H1 (cell line): ENCODE measurements at regions not wholly inside any gene's neighbourhood (a gene's known extent, or its start where the extent isn't known, plus 50 kb on each side); places are given as distances from the start of the nearest gene placed in this dataset.

Source experiments
- CTCF ChIA-PET: fragments of 300-600 bp; sonication (Branson Sonifier 250); formaldehyde crosslinking; loops from one replicate; lab custom pipeline; 2021; ENCODE audit not compliant: partially characterized antibody; lab: Charles Lee
- POLR2A ChIA-PET: fragments of 300-600 bp; sonication (Branson Sonifier 250); formaldehyde crosslinking; loops from one replicate; lab custom pipeline; 2021; ENCODE audit warnings: inconsistent platforms; ENCODE audit not compliant: partially characterized antibody; lab: Charles Lee
- DNase-seq, 2 experiments: peaks; one replicate each; pipeline versions ENCODE4 v3.0.0 to v3.0.0-alpha.2; 2010 to 2022; ENCODE audit warnings: low spot score in 2 of 2, low read depth in 1 of 2, mixed read lengths in 1 of 2
- FAIRE-seq: peaks from 2 replicates; lab custom pipeline; 2011; peaks lifted over from hg19 to GRCh38; lab: Jason Lieb, UNC
- H2AFZ ChIP-seq: 2 replicates; pipeline ENCODE4 v1.8.1; 2012; ENCODE audit warnings: low read length, inconsistent platforms
- H2AK5ac ChIP-seq: 2 replicates; pipeline ENCODE4 v1.6.1; 2013; ENCODE audit warnings: low read depth, low read length
- H2BK120ac ChIP-seq: replicated peaks from 2 replicates; pipeline ENCODE3; 2013; ENCODE audit warnings: low read depth, low read length, inconsistent platforms
- H2BK12ac ChIP-seq: 2 replicates; pipeline ENCODE4 v1.6.1; 2013; ENCODE audit warnings: low read depth, low read length
- H2BK15ac ChIP-seq: 2 replicates; pipeline ENCODE4 v1.6.1; 2013; ENCODE audit warnings: low read length
- H2BK20ac ChIP-seq: 2 replicates; pipeline ENCODE4 v1.6.1; 2013; ENCODE audit warnings: low read length
- H2BK5ac ChIP-seq: 2 replicates; pipeline ENCODE4 v1.6.1; 2013; ENCODE audit warnings: low read depth, low read length
- H3K14ac ChIP-seq: 2 replicates; pipeline ENCODE4 v1.6.1; 2013; ENCODE audit warnings: inconsistent platforms; ENCODE audit not compliant: insufficient read length
- H3K18ac ChIP-seq: 2 replicates; pipeline ENCODE4 v1.6.1; 2013; ENCODE audit warnings: low read length; ENCODE audit errors: extremely low read depth
- H3K23ac ChIP-seq: 2 replicates; pipeline ENCODE4 v1.6.1; 2013; ENCODE audit warnings: inconsistent platforms; ENCODE audit not compliant: insufficient read length
- H3K23me2 ChIP-seq: 2 replicates; pipeline ENCODE4 v1.6.1; 2013; ENCODE audit warnings: low read depth, low read length
- H3K27ac ChIP-seq: 2 replicates; pipeline ENCODE4 v1.6.1; 2011; ENCODE audit warnings: low read depth, low read length, inconsistent platforms
- H3K27me3 ChIP-seq, 4 experiments: replicated peaks in 1 of 4; 1 replicate in 1 of 4; 2 replicates in 3 of 4; pipeline versions ENCODE4 v1.6.1 to v1.8.1; 2011 to 2013; ENCODE audit warnings: low read length in 3 of 4, mild to moderate bottlenecking in 3 of 4, inconsistent platforms in 2 of 4, mixed read lengths in 2 of 4, moderate library complexity in 1 of 4; ENCODE audit not compliant: control insufficient read depth in 3 of 4, insufficient read depth in 3 of 4; ENCODE audit errors: extremely low read depth in 1 of 4
- H3K36me3 ChIP-seq, 4 experiments: 2 replicates each; pipeline versions ENCODE4 v1.6.1 to v1.8.1; 2011 to 2013; ENCODE audit warnings: mild to moderate bottlenecking in 4 of 4, low read length in 3 of 4, moderate library complexity in 2 of 4, control low read depth in 1 of 4, inconsistent platforms in 1 of 4; ENCODE audit not compliant: insufficient read depth in 4 of 4, control insufficient read depth in 2 of 4
- H3K4ac ChIP-seq: replicated peaks from 2 replicates; pipeline ENCODE3; 2013; ENCODE audit warnings: low read length, low read depth, mixed read lengths, inconsistent platforms; ENCODE audit not compliant: insufficient read length
- H3K4me1 ChIP-seq, 4 experiments: replicated peaks in 1 of 4; 1 replicate in 1 of 4; 2 replicates in 3 of 4; pipeline versions ENCODE4 v1.6.1 to v1.8.1; 2011 to 2013; ENCODE audit warnings: low read length in 3 of 4, inconsistent platforms in 2 of 4, mixed read lengths in 1 of 4; ENCODE audit not compliant: insufficient read depth in 4 of 4, control insufficient read depth in 3 of 4
- H3K4me2 ChIP-seq, 2 experiments: 2 replicates each; pipeline versions ENCODE4 v1.6.1 to v1.8.1; 2011 to 2013; ENCODE audit warnings: low read depth in 2 of 2, low read length in 2 of 2, control low read depth in 1 of 2, inconsistent platforms in 1 of 2, mild to moderate bottlenecking in 1 of 2; ENCODE audit not compliant: insufficient read depth in 1 of 2
- H3K4me3 ChIP-seq, 4 experiments: fragments of 200-600, 300-600 bp in 1 of 4; sonication (generic), shearing (Covaris generic), sonication (Bioruptor Twin) in 1 of 4; 2 replicates each; pipeline versions ENCODE4 v1.5.1 to v1.8.1; 2011 to 2016; ENCODE audit warnings: low read length in 4 of 4, low read depth in 3 of 4, control low read depth in 2 of 4, inconsistent platforms in 2 of 4, mild to moderate bottlenecking in 2 of 4, mixed read lengths in 1 of 4, moderate library complexity in 1 of 4; ENCODE audit not compliant: insufficient read depth in 2 of 4; ENCODE audit errors: extremely low read depth in 1 of 4
- H3K56ac ChIP-seq: replicated peaks from 2 replicates; pipeline ENCODE3; 2013; ENCODE audit warnings: low read depth, mild to moderate bottlenecking, mixed read lengths, low read length, inconsistent platforms; ENCODE audit not compliant: insufficient read length
- H3K79me1 ChIP-seq: 2 replicates; pipeline ENCODE4 v1.6.1; 2013; ENCODE audit warnings: low read depth, low read length, control low read depth
- H3K79me2 ChIP-seq, 2 experiments: 2 replicates each; pipeline versions ENCODE4 v1.6.1 to v1.8.1; 2012 to 2013; ENCODE audit warnings: low read length in 2 of 2, mild to moderate bottlenecking in 2 of 2, inconsistent platforms in 1 of 2; ENCODE audit not compliant: insufficient read depth in 2 of 2, control insufficient read depth in 1 of 2
- H3K9ac ChIP-seq, 4 experiments: replicated peaks in 1 of 4; 1 replicate in 1 of 4; 2 replicates in 3 of 4; pipeline versions ENCODE4 v1.6.1 to v1.8.1; 2011 to 2013; ENCODE audit warnings: low read depth in 3 of 4, low read length in 3 of 4, control low read depth in 2 of 4, mild to moderate bottlenecking in 2 of 4, moderate library complexity in 2 of 4, inconsistent platforms in 1 of 4; ENCODE audit errors: extremely low read depth in 1 of 4
- H3K9me3 ChIP-seq, 2 experiments: 2 replicates each; pipeline versions ENCODE4 v1.6.1 to v1.8.1; 2012 to 2013; ENCODE audit warnings: mild to moderate bottlenecking in 2 of 2, moderate library complexity in 2 of 2, control low read depth in 1 of 2, inconsistent platforms in 1 of 2, low read depth in 1 of 2, low read length in 1 of 2, mixed read lengths in 1 of 2; ENCODE audit not compliant: insufficient read depth in 2 of 2
- H4K20me1 ChIP-seq, 2 experiments: replicated peaks in 1 of 2; 2 replicates each; pipeline versions ENCODE3 to v1.8.1; 2011 to 2013; ENCODE audit warnings: inconsistent platforms in 2 of 2, low read length in 2 of 2, mild to moderate bottlenecking in 1 of 2; ENCODE audit not compliant: insufficient read depth in 2 of 2, control insufficient read depth in 1 of 2
- H4K5ac ChIP-seq: 2 replicates; pipeline ENCODE4 v1.6.1; 2013; ENCODE audit warnings: low read length, low read depth, mixed read lengths, inconsistent platforms; ENCODE audit not compliant: insufficient read length
- H4K8ac ChIP-seq: 2 replicates; pipeline ENCODE4 v1.8.0; 2013; ENCODE audit warnings: mild to moderate bottlenecking, moderate library complexity, low read length, inconsistent platforms; ENCODE audit not compliant: insufficient read depth; ENCODE audit errors: extremely low read depth
- H4K91ac ChIP-seq: replicated peaks from 2 replicates; pipeline ENCODE3; 2013; ENCODE audit warnings: low read length, mixed read lengths, inconsistent platforms; ENCODE audit not compliant: insufficient read length
- E2F6 ChIP-seq: IDR thresholded peaks from 2 replicates; pipeline ENCODE4 v1.6.1; 2012; ENCODE audit warnings: inconsistent platforms
- EP300 ChIP-seq, 2 experiments: IDR thresholded peaks; 1 replicate in 1 of 2; 2 replicates in 1 of 2; pipeline ENCODE4 v1.6.1; 2011 to 2012; ENCODE audit warnings: low read depth in 2 of 2, low read length in 2 of 2, mild to moderate bottlenecking in 2 of 2, borderline replicate concordance in 1 of 2, inconsistent platforms in 1 of 2, moderate library complexity in 1 of 2
- SP1 ChIP-seq: IDR thresholded peaks from 2 replicates; pipeline ENCODE4 v1.6.1; 2011; ENCODE audit warnings: low read depth, low read length

GRCh38 chr4:112848911-112849310 is 200.5 kb upstream of the ANK2 start:
- CTCF ChIA-PET: interaction anchor here (1.3 to 1.9 kb wide), 3 partner anchors 9 to 89 kb away, joined by 3 to 10 read pairs (median 5); no protein-coding TSS in a partner anchor
- TF ChIP-seq E2F6 (no peak), SP1 (no peak), EP300 (IDR thresholded peaks at IDR 0.05; ENCODE audit: borderline replicate concordance in 1 of 2, low read depth in 2 of 2, low read length in 2 of 2) (no peak)

More at GRCh38 chr4:112848911-112849310, 200.5 kb upstream of the ANK2 start:
- Histone ChIP-seq H2AFZ (no peak overlapping the region), H2BK12ac (no peak overlapping the region), H3K4me3 (no peak overlapping the region), H3K79me2 (no peaks in the 10 kb centered on the region), H2BK15ac (no peak overlapping the region), H3K18ac (no peak overlapping the region), H3K4ac (no peak overlapping the region), H3K4me2 (no peak overlapping the region), H3K56ac (no peak overlapping the region), H3K23ac (no peak overlapping the region), H4K8ac (no peak overlapping the region), H4K20me1 (no peaks in the 10 kb centered on the region), H3K36me3 (no peaks in the 10 kb centered on the region), H3K27me3 (no peaks in the 10 kb centered on the region), H3K4me1 (no peaks in the 10 kb centered on the region), H4K5ac (no peak overlapping the region), H3K9ac (no peak overlapping the region), H3K14ac (no peak overlapping the region), H4K91ac (no peak overlapping the region), H3K79me1 (no peaks in the 10 kb centered on the region), H3K23me2 (no peaks in the 10 kb centered on the region; the same call in 1 of the 2 replicates), H2BK20ac (no peak overlapping the region), H3K27ac (no peak overlapping the region), H2AK5ac (no peak overlapping the region), H2BK5ac (no peak overlapping the region), H3K9me3 (no peaks in the 10 kb centered on the region), H2BK120ac (no peak overlapping the region)
- FAIRE-seq (no peak), DNase-seq (no peak)
- POLR2A ChIA-PET: interaction anchor here (0.5 to 1.2 kb wide), 2 partner anchors 122 to 200 kb away, joined by 3 to 4 read pairs; no protein-coding TSS in a partner anchor
